NCI-H1105 (cell line): ENCODE measurements at regions not wholly inside any gene's neighbourhood (a gene's known extent, or its start where the extent isn't known, plus 50 kb on each side); places are given as distances from the start of the nearest gene placed in this dataset.

Source experiments
- DNase-seq: peaks from one replicate; lab custom pipeline; 2025; lab: John Stamatoyannopoulos, UW

- DNase-seq = no peak
These were observed 181.2 kb upstream of the IER5L start for GRCh38 chr9:129359162-129359811.

- no peak for DNase-seq
These were observed 180.6 kb upstream of the IER5L start for GRCh38 chr9:129358621-129359154.

- DNase-seq = no peak
These were observed 179.7 kb upstream of the IER5L start for GRCh38 chr9:129357773-129358245.

- DNase-seq = no peak
These were observed 179.1 kb upstream of the IER5L start for GRCh38 chr9:129356871-129357772.

GRCh38 chr9:129355631-129356030, 177.6 kb upstream of the IER5L start:
- DNase-seq = no peak

GRCh38 chr9:129354498-129354897, 176.4 kb upstream of the IER5L start:
- no peak for DNase-seq

DNA sequence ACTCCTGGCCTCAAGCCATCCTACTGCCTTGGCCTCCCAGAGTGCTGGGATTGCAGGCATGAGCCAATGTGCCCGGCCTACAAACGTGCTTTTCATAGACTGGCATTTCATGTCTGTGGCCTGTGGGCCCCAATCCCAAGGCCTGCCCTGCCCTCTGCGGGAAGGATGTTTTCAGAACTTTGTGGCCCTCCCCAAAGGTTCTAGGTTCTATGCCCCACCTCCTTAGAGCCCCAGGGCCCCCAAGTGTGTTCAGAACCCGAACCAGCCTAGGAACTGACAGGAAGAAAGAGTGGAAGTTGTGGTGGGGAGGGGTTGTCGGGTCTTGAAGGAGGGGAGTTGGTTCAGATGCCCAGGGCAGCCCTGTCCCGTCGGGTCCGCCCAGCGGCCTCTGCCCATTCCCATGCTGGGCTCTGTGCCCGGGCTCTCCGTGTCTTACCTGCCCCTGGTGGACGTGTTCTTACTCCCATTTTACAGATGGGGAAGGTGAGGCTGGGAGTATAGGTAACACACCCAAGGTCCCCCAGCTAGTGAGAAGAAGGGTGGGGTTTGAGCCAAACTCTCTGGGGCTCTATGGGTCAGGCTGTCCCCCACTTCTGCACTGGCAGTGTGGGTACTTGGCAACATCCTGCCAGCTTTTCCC, 175.8 kb upstream of the IER5L start:
- no peak for DNase-seq

GRCh38 chr9:129352146-129352865, 174.2 kb upstream of the IER5L start:
- no peak for DNase-seq

GRCh38 chr9:129351642-129352145, 173.6 kb upstream of the IER5L start:
- DNase-seq = no peak

DNA sequence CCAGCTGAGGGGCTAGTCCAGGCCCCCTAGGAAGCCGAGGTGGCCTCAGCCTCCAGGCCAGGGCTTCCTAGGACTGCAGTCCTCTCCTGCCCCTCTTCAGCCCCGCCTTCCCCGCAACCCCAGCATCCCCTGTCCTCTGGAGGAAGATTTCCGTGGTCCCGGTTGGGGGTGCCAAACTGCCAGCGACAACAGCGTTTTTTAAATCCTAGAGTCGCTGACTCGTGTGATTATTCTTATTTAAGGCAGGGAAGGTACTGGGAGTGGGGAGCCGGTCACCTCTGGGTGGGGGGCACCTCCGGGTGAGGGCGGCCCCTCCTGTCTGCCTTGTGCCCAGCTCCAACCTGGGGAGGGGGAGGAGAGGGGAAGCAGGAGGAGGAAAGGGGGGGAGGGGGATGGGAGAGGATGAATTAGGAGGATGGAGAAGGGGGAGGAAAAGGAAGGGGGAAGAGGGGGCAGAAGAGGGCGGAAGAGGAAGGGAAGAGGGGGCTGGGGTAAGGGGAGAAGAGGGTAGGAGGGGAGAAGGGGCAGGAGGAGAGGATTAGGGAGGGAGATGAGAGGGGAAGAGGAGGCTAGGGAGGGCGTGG, 173.1 kb upstream of the IER5L start:
- DNase-seq = no peak

DNA sequence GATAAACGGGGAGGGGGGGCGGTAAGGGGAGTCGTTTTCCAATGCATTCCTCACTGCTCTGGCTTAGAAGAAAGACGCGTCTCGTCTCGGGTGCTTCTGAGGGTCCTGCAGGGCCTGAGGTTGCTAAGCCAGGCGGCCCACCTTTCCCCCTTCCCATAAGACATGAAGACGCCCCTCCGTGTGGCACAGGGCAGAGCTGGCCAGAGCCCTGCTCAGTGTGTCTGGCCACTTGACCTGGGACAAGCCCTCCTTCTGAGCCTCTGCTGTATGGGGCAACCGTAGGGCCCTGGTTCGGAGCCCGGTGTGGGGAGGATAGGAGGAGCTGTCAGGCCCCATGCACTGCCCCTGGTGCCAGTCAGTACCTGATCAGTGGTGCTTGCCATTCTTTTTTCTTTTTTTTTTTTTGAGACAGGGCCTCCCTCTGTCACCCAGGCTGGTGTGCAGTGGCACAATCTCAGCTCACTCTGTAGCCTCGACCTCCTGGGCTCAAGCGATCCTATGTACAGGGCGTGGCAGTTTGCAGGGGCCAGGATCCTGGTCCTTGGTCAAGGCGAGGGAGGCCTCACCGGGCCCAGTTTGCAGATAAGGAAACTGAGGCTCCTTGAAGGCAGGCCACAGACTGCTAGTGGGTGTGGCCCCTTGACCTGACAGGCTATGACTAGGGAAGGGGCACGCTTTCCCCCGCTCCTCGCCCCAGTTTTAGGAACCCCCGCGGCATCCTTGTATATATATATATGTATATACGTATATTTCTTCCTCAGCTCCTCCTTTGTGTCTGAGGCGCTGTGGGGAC, 172.3 kb upstream of the IER5L start:
- DNase-seq = no peak

- DNase-seq = no peak
These were observed 171.5 kb upstream of the IER5L start for GRCh38 chr9:129349665-129349947.

GRCh38 chr9:129348890-129349664, 171.0 kb upstream of the IER5L start:
- DNase-seq = no peak

- DNase-seq = no peak
These were observed 169.5 kb upstream of the IER5L start for GRCh38 chr9:129347316-129348120.

GRCh38 chr9:129346046-129346445, 168.0 kb upstream of the IER5L start:
- DNase-seq = no peak

- no peak for DNase-seq
These were observed 166.8 kb upstream of the IER5L start for GRCh38 chr9:129344641-129345495.

DNA sequence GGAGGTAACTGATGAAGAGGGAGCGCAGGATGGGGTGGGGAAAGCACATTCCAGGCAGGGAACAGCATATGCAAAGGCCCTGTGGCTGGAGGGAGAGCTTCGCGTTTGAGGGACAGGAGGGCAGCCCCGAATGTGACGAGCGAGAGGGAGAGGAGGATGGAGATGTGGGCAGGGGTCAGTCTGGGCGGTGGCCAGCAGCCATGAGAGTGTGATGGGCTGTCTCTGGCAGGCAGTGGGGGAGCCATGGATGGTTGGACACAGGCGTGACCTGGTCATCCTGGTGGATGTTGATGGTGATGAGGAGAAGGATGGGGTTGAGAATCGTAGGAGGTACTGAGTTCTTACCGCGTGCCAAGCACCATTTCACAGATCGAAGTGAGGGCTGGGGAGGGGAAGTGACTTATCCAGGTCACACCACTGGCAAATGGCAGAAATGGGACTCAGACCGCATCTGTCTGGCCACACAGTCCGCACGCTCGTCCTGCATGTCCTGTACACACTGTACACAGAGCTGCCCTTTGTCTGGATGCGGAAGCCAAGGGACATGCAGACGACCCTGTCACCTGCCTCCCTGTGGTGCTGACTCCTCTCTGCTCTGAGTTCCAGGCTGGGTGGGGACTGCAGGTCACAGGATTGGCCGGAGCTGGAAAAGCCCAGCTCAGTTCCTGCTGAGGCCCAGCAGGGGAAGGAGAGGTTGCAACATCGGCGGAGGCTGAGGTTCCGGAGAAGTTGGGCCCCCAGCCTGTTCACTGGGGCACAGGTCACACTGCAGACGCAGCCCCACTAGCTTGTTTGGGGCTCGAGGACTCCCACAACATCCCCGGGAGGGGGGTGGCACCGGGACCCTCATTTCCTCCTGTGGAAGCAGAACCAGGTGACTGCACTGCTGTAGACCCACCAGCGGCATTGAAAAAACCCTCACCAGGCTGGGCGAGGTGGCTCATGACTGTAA, 165.6 kb upstream of the IER5L start:
- no peak for DNase-seq
